ENCODE measurements at regions not wholly inside any gene's neighbourhood (a gene's known extent, or its start where the extent isn't known, plus 50 kb on each side); places are given as distances from the start of the nearest gene placed in this dataset.

GRCh38 chr5:56538580-56538979 is 276.8 kb upstream of the MAP3K1 start:
- no peak for TF ChIP-seq CTCF (IDR thresholded peaks at IDR 0.05)
- no peak for TF ChIP-seq POLR2AphosphoS5 (IDR thresholded peaks at IDR 0.05)

All from prostate gland (tissue), 2 donors.